DMS153 treated with DMSO at 0.1 percent for 48 hours (cell line): ENCODE measurements at regions not wholly inside any gene's neighbourhood (a gene's known extent, or its start where the extent isn't known, plus 50 kb on each side); places are given as distances from the start of the nearest gene placed in this dataset.

Experiments used
- DNase-seq: peaks from one replicate; lab custom pipeline; 2025; ENCODE audit not compliant: unreplicated experiment; lab: John Stamatoyannopoulos, UW

DNA sequence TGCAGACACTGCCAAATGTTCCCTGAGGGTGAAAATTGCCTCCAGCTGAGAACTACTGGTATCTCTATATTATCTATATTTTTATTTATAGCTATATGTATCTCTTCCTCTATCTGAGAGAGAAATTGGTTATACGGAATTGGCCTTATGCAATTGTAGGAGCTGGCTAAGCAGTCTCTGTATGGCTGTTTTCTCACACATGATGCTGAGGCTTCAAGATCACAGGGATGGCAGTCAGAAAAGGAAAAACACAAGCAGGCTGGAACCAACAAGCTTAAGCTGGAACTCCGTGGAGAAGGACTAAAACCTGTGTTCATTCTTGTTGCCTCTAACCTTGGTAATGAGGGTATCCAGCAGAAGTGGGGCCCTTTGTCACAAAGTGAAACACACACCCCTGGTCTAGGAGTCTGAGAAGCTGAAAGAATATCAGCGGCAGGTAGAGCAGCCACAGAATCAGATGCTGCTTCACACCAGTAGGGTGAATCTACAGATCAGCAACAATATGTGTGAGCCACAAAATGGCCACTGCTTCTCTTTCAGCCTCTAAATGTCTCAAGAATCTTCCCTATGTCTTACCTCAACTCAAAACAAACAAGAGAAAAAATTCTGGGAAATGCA lies 166.5 kb upstream of the PPP1R2C start:
- DNase-seq, result no peak

DNA sequence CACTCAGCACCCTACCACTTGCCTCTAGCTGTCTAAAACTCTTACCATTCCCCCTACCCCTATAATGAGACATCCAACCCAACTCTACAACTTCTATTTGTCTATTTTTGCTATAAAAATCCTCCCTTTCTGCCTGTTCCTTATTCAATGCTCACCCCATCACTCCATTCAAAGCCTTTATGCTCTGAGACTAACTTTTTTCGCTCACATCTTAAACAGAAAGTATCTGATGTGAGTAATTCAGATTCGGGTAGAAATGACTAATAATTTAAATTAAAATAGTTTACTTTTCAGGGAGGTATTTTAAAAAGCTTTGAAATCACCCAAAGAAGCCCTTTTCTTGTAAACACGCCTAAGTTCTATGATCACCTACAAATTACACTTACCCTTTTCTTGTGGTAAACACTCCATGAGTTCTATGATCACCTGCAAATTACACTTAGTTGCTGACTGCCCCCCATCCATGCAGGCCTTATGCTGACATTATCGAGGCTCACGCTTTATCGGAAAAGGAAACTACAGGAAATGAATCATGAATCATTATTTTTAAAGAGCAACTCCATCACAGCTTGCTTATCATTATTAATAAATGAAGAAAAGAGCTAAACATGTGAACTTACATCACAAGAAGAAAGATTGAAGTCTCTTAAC lies 168.7 kb upstream of the PPP1R2C start:
- no peak for DNase-seq

DNA sequence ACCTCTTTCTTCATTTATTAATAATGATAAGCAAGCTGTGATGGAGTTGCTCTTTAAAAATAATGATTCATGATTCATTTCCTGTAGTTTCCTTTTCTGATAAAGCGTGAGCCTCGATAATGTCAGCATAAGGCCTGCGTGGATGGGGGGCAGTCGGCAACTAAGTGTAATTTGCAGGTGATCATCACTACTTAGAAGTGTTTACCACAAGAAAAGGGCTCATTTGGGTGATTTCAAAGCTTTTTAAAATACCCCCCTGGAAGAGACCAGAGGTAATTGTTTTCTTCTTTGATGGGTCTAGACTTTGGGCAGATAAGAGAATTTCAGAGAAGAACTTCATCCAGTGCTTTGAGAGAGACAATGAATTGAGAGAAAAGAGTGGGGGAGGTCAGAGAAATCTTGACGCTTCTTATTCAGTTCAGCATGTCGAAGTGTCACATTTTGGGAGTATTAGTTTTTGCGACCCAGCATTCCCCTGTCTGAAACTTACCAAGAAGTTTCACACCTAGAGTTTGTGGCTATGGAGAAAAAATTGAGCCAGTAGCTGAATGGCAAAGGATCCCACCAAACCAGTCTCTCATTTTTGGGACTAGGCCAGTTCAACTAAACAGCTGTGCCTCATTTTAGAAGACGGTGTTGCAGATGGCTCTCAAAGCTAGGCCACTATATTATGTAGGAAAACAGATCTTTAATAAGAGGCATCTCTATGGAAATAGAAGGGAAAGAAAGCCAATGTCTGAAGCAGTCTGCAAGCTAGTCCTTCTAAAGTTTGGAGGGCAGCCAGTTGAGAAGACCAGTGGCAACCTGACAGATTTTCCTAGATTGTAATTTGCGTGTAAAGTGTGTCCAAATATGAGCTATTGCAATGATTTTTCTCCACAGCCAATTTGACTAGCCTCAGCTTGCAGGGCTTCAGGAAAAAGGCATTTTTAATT lies 171.0 kb upstream of the PPP1R2C start:
- DNase-seq, result no peak

DNA sequence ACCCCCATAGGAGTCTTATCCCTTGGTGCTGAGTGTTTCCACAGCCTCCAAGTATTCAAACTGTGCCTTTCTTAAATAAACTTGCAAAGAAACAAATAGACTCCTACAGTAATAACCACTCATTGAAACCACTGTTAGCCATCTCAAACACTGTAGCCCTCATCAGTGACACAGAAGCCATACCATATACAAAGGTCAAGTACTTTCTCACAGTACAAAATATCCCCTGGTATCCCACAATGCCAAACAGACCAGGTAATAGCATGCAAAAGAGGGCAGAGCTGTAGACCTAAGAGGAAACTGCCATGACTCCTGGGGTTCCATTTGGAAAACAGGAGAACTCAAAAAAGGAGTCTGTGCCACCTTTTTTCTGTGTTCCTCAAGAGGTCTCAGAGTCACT lies 173.8 kb upstream of the PPP1R2C start:
- DNase-seq, result no peak

DNA sequence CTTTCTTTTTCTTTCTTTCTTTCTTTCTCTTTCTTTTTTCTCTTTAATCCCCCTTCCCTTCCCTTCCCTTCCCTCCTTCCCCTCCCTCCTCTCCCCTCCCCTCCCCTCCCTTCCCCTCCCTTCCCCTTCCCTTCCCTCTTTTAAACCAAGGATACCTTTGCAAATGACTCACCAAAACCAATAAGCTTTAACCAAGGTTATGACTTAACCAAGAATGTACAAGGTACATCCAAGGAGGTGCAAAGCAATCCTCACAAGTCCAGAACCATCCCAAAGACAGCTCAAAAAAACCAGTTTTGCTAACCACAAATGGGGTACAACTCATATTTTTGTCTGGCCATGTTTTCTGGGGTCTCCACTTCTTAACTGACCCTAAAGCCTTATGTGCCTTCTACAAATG lies 174.7 kb upstream of the PPP1R2C start:
- no peak for DNase-seq

DNA sequence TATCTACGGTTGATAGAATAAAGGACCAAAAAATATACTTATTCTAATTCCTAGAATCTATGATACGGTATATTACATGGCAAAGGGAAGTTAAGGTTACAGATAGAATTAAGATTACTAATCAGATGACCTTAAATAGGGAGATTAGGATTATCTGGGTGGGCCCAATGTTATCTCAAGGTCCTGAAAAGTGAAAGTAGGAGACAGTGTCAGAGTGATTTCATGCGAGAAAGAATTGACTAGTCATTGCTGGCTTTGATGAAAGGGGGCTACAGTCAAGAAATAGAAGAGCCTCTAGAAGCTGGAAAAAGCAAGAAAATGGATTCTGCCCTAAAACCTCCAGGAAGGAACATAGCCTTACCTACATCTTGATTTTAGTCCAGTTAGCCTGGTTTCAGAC lies 176.9 kb upstream of the PPP1R2C start:
- DNase-seq, result no peak

DNA sequence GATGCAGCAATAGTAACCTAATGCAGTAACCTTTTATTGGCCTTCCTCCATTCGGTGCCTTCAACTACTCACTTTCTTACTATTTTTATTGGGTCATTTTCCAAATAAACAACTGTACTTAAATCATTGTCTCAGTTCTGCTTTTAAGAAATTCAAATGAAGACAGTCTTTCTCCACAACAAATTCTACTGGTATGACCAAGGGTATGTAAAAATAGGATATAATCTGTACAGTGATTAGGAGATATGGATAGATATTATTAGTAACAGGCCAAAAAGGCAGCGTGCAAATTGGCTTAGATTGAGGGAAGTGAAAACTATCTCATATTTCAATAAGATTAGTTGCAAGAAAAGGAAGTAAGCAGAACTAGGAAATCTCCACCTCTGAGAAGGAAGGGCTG lies 177.4 kb upstream of the PPP1R2C start:
- no peak for DNase-seq

DNA sequence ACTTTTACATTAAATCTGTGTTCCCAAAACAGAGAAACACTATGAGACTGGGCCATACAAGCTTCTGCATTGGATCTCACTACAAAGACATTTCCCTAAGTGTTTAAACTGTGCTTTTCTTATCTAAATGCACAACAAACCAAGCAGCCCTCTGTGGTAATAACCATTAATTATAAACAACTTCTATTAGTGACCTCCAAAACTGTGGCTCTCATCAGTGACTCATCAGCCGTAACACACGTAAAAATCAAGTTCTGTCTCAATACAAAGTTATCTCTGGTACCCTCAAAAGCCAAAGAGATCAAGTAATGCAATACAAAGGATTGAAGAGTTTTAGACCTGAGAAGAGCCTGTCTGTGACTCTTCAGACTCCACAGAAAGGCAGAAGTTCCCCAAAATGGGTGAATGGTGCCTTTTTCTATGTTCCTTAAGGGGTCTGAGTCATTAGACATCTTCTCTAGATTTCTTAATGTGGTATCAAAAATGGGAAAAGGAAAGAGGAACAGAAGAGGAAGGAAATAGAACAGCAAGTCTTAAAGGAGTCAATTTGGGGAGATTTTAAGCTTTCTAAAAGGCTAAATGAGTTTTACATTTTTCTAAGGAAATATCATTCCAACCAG lies 189.8 kb upstream of the PPP1R2C start:
- no peak for DNase-seq

DNA sequence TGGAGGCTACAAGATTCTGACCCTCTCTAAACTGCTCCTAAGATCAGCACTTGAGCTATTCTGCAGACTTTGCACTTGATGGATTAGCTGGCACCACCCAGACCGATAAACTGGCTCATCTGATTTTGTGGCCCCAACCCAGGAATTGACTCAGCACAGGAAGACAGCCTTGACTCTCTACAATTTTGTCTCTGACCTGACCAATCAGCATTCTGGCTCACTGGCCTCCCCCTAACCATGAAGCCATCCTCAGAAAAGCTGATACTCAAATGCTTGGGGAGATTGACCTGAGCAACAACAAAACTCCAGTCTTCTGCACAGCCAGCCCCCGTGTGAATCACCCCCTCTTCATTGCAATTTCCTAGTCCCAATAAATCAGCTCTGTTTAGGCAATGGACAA lies 195.4 kb upstream of the PPP1R2C start:
- DNase-seq, result no peak

DNA sequence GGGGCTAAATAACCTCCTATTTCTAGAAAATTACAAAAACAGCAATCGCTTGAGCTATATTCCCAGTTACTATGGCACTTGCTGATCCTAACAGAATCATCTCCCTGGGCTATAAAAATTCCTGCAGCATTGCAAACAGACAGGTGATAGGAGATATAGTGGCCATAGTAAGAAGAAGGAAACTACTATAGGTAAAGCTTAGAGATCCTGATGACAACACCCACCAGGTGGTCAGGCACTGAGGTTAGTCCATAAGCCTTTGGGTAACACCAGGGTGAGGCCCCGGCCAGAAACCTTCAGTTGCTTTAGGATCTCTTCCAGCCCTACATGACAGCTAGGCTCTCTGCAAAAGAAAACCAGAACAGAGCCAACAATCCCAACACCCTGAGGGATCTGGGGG lies 197.9 kb upstream of the PPP1R2C start:
- DNase-seq, result no peak

DNA sequence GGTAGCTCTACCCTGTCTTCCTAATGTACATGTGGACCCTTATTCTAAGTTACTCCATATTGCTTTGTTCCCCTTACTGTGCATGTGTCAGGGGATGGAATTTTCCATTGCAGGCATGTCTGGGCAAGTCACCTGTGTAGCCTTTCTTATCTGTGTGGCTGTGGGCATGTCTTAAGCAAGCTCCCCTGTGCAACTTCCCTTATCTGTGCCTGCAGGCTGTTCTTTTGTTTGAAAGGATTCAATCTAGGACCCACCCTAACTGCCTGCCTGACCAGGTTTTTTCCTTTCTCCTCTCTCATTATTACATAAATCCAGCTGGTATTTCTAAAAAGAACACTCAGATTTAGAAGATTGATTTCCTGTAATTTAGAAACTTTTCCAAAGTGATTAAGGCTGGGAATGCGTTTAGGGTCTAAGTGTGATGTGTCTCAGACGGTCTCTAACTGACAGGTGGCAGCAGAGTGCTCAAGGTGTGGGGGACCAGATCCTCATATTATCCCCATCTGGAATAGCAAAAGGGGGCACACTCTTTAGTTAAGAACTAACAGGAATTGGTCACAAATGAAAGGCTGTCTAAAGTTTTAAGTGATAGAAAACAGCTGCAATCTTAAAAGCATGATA lies 198.9 kb upstream of the PPP1R2C start:
- DNase-seq, result no peak

DNA sequence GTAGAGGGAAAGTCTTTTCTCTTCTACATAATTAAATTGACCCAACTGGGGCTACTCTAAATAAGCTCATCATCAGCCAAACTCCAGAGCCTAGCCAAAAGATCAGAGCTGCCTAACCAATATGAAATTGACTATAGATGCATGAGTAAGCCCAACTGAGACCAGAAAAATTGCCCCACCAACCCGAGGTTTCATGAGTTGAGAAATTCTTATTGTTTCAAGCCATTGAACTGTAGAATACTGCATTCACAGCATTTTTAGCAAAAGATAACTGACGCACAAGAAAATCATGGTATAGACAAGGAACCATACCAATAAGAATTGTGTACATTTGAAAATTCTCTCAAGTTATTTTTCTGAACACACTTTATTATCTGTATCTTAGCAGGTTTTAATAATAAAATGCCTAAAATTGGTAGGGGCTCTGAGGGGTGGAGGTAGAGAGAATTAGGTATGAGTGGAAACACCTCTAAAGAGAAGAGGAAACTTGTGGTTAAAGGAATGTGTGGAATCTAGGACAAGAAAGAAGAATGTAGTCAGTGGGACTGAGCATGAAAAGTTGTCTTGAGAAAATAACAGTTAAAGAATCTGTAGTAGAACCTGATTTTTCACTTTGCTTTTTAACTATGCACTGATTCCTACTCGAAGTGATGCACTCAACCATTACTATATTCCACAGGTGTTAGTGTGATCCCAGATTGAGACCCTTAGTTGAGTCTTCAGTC lies 200.9 kb upstream of the PPP1R2C start:
- no peak for DNase-seq

DNA sequence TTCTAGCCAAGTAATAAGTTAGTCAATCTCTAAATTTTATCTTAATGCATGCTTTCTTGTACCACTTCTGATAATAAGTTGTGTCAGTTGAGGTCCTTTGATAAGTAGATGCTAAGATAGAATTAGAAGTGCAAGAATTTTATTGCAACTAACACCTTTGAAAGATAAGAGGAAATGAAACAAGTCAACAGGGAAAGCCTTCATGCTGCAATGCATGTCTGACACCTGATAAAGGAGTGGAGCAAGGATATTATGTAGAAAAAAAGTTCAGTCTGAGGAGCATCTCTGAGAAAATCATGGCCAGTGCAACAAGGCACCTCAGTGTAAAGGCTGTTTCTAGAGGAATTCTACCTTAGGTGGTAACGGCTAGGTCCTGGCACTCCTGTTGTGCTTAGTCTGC lies 210.7 kb upstream of the PPP1R2C start:
- DNase-seq, result no peak

DNA sequence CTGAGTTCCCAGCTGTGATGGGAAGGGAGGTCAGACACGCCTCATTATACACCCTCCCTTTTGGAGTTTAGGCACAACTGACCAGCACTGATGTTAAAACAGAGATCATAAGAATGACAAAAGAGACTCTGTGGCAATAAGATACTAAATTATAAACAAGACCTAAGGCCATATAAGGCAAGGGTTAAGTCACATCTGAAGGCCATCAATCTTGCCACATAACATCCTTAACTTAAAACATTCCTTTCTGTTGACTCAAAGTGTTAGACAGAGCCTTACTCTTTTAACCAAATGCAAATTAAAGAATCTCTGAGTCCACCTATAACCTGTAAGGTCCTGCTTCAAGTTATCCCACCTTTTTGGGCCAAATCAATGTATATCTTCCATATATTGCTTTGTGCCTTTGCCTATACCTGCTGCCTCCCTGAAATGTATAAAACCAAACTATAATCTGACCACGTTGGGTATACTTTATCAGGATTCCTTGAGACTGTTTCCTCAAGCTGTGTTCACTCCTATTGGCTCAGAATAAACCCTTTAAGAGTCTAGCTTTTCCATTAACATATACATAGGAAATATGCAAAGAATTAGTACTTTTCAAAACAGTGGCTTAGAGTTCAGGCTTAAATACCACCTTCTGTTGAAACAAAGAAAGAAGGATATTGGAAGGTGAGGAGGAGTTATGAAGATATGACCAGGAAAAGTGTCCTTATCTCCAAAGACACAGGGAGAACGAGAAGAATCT lies 214.4 kb upstream of the PPP1R2C start:
- no peak for DNase-seq

DNA sequence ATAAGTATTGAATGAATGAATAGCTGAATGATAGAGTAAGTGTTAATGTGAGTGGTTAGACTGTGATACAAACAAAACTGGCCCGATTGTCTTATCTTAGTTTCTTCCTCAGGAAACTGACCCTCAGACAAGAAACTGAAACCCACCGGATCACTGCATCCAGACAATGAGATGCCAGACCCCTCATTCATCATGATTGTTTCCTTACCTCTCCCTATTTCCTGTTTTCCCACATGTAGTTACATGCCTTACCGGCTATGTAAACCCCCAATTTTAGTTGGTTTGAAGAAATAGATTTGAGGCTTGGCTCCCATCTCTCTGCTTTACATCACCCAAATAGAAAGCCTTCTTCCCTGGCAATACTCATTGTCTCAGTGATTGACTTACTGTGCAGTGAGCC lies 218.9 kb upstream of the PPP1R2C start:
- no peak for DNase-seq

DNA sequence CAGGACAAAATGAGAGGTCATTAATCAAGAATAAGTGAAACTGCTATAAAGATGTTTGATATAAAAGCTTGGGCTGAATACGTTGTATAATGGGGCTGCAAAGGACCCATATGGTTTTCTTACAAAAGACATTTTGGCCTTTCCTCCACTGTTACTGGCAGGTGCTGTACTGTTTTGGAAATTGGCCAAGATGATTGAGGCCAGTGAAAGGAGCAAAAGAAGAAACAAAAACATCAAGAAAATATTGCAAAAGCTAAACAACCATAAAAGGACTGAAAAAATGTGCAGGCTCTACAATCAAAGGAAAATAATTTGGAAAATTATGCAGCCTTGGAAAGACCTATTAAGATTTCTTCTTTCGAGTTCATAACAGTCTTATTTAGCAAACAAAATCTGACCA lies 222.2 kb upstream of the PPP1R2C start:
- DNase-seq, result no peak

DNA sequence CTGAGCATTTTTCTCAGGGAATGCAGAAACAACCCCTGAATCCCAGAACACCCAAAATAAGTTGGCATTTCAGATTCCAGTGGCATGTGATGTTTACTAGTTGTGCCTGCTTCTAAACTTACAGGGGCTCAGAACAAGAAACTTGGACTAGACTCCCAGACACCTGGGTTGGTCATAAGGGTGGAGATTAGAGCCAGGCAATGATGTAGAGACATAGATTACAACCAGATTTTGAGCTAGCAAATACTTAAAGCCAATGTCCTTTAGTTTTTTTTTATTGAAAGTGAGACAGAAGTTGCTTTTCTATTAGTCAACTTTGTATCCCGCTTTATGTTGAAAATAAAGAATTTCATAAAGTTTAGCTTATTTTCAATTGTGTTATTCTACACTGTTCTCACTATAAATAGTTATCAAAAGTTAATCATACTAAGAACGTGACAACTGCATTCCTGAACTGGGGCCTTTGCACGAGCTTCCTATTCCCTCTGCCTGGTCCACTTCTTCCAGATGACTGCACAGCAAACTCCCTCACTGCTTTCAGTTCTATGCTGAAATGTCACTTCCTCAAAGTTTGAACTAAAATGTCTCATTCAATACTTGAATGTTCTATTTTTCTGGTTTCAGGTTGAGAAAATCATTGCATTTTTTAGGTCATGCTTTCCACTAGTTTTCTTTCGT lies 224.7 kb upstream of the PPP1R2C start:
- no peak for DNase-seq

DNA sequence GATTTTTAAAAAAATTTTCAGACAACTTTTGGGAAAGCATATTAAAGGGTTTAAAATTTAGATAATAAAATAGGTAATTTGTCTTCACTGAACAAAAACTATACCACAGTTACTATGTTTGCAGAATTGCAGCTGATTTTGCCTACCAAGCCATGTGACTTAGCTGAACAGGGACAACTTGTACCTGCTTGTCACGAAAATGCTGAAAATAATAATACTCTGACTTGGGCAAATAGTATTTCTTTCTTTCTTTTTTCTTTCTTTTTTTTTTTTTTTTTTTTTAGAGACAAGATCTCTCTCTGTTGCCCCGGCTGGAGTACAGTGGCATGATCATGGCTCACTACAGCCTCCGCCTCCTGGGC lies 225.2 kb upstream of the PPP1R2C start:
- no peak for DNase-seq

DNA sequence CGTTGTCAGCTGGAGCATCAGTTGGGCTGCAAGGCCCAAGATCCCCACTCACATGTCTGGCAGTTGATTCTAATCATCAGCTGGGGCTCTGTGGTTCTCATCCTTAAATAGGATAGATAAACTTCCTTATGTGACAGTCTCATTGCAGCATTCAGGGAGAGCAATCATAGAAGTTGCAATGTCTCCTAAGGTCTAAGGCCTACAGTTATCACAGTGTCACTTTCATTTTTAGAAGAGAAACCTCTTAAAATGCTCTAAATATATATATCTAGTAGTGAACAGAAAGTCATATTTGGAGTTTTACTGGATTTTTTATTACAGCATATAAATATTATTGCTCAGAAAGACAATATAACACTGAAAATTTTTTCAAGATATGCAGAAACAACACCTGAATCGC lies 226.0 kb upstream of the PPP1R2C start:
- no peak for DNase-seq
